GM10266 (cell line): ENCODE measurements at regions not wholly inside any gene's neighbourhood (a gene's known extent, or its start where the extent isn't known, plus 50 kb on each side); places are given as distances from the start of the nearest gene placed in this dataset.
"Not testable (repeated sequence)": the region's sequence is repeated elsewhere in the genome, so short reads cannot be mapped to it uniquely, and the experiment has no call there.

Source experiments
- DNase-seq: peaks from one replicate; pipeline ENCODE4 v3.0.0; 2012; ENCODE audit errors: extremely low spot score
- TF ChIP-seq, protein P1 (sequence below): IDR thresholded peaks from 2 replicates; pipeline ENCODE4 v1.5.1; 2012; ENCODE audit warnings: mild to moderate bottlenecking, low read depth; ENCODE audit not compliant: control insufficient read depth, insufficient read depth; ENCODE audit errors: missing control alignments

DNA sequence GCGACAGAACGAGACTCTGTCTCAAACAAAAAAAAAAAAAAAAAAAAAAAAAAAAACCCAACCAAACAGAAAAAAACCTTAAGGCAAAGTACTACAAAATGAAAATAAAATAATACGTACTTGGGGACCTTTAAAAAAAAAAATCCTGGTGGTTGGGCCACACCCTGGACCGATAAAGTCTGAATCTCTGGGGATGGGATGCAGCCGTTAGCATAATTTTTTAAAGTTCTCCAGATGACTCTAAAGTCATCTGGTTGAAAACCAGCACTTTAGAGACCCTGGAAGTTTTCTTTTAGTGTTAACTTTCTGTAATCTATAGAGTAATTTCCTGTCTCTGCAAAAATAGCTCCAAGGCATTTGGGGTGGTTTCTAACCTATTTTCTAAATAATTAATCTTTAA is 142.9 kb upstream of the SALL4 start:
- TF ChIP-seq, protein P1, sequence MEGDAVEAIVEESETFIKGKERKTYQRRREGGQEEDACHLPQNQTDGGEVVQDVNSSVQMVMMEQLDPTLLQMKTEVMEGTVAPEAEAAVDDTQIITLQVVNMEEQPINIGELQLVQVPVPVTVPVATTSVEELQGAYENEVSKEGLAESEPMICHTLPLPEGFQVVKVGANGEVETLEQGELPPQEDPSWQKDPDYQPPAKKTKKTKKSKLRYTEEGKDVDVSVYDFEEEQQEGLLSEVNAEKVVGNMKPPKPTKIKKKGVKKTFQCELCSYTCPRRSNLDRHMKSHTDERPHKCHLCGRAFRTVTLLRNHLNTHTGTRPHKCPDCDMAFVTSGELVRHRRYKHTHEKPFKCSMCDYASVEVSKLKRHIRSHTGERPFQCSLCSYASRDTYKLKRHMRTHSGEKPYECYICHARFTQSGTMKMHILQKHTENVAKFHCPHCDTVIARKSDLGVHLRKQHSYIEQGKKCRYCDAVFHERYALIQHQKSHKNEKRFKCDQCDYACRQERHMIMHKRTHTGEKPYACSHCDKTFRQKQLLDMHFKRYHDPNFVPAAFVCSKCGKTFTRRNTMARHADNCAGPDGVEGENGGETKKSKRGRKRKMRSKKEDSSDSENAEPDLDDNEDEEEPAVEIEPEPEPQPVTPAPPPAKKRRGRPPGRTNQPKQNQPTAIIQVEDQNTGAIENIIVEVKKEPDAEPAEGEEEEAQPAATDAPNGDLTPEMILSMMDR: no peak
- no peak for DNase-seq

DNA sequence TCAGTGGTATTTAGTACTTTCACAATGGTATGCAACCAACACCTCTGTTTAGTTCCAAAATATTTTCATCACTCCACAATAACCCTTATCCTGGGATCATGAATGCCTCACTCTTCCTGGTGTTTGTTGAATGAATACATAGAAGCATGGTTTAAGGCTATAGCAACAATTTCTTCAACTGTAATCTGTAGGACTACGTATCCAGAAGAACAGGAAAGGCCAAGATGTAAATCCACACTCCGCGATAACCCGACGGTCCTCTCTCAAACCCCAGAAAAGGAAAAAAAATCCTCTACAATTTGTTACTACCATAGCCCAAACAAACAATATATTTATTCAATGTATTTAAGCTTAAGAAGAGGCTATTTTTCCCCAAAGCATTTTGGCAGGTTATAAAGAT is 141.4 kb upstream of the SALL4 start:
- no peak for DNase-seq
- TF ChIP-seq, protein P1: no peak

DNA sequence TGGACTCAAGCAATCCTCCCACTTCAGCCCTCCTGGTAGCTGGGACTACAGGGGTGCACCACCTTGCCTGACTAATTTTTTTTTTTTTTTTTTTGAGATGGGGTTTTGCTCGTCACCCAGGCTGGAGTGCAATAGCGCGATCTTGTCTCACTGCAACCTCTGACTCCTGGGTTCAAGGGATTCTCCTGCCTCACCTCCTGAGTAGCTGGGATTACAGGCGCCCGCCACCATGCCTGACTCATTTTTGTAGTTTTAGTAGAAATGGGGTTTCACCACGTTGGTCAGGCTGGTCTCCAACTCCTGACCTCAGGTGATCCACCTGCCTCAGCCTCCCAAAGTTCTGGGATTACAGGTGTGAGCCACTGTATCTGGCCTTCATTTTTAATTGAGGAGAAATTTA is 141.0 kb upstream of the SALL4 start:
- not testable (repeated sequence) for DNase-seq

DNA sequence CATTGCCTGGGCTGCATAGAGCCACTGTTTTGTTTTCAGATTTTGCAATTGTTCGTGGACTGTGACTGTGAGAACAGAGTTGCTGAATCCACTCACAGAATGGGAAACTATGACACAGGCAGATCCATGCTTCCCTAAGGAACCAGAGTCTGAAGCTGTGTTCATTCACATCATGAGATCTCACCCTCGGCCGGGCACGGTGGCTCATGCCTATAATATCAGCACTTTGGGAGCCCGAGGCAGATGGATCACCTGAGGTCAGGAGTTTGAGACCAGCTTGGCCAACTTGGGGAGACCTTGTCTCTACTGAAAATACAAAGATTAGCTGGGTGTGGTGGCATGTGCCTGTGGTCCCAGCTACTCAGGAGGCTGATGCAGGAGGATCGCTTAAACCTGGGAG is 139.2 kb upstream of the SALL4 start:
- TF ChIP-seq, protein P1: no peak
- no peak for DNase-seq

DNA sequence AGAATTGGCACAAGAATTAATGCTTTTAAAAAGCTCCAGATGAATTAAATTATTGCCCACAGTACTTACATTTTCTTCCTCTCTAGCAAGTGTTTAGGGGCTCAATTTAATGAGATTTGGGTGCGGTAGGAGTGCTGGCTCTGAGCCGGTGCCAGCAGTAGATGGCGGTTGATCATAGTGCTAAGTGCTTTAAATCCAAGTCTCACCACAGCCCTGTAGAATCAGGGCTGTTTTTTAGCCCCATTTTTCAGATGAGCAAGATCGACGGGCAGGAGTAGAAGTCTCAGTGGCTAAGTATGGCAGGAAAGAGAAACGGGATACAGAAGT is 136.9 kb upstream of the SALL4 start:
- TF ChIP-seq, protein P1: no peak
- DNase-seq: no peak

DNA sequence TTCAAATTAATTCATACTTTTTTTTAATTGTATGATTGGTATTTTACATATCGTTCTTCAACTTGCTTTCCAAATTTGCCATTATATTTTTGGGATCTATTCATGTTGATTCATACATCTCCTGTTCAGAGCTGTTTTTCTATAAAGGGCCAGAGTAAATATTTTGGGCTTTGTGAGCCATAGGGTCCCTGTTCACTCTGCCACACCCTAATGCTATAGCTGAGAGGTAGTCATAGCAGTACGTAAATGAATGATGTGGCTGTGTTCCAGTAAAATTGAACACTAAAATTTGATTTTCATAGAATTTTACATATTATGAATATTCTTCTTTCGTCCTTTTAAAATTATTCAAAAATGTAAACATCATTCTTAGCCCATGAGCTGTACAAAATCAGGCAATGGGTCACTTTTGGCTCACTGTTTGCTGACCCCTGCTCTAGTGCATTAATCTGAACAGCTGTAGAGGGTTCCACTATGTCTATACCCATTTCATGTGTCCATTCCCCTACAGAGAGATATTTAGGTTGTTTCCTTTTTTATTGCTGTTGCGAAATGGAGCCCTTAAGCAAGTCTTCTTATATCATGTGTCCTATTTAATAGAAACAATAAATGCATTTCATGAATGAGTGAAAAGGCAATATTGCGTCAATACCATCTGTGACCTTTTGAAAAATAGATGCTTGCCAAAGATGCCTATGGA is 136.4 kb upstream of the SALL4 start:
- TF ChIP-seq, protein P1: no peak
- DNase-seq: no peak

DNA sequence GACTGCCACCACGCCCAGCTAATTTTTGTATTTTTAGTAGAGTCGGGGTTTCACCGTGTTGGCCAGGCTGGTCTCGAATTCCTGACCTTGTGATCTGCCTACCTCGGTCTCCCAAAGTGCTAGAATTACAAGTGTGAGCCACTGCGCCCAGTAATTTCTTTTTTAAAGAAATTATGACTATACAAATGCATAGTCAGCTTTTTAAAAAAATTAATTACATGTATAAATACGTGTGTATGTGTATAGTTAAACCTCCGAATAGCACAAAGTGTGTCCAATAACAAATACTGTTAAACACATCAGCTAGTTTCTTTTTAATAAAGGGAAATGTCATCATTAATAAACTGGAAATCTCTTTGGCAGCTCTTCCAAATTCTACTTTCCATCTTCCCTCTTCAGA is 135.5 kb upstream of the SALL4 start:
- TF ChIP-seq, protein P1: no peak

DNA sequence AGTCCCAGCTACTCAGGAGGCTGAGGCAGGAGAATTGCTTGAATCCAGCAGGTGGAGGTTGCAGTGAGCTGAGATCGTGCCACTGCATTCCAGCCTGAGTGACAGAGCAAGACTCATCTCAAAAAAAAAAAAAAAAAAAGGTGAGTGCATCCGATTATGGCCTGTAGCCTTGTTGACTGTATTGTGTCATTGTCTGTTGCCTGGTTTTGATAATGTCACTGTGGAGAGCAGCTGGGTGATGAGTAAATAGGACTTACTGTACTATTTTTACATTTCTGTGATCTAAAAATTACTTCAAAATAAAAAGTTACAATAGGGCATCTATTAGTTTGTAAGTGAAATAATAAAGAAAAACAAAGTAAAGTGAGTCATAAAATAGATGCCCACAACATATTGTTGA is 134.1 kb upstream of the SALL4 start:
- DNase-seq: no peak
- TF ChIP-seq, protein P1: no peak

More for the DNA sequence above, 135.5 kb upstream of the SALL4 start:
- DNase-seq: no peak
